K562 (cell line): ENCODE measurements at regions not wholly inside any gene's neighbourhood (a gene's known extent, or its start where the extent isn't known, plus 50 kb on each side); places are given as distances from the start of the nearest gene placed in this dataset.

Source experiments
- BCLAF1 ChIP-seq, 2 experiments: fragments of 450-650 bp in 1 of 2; IDR thresholded peaks; 2 replicates each; pipeline ENCODE4 v1.6.1; 2011 to 2017; ENCODE audit warnings: low read depth in 2 of 2, antibody characterized with exemption in 1 of 2, borderline replicate concordance in 1 of 2, low read length in 1 of 2, mild to moderate bottlenecking in 1 of 2, mixed read lengths in 1 of 2; ENCODE audit not compliant: control insufficient read depth in 1 of 2
- CEBPZ ChIP-seq: fragments of 150-350 bp; IDR thresholded peaks from 2 replicates; pipeline ENCODE4 v1.6.1; 2014; ENCODE audit warnings: low read depth, mild to moderate bottlenecking, low read length, borderline replicate concordance
- CSDE1 ChIP-seq, 2 experiments: fragments of 450-650 bp; IDR thresholded peaks; 2 replicates each; pipeline ENCODE4 v1.6.1; 2016; ENCODE audit warnings: mild to moderate bottlenecking in 1 of 2
- EP400 ChIP-seq: fragments of 450-650 bp; IDR thresholded peaks from 2 replicates; pipeline ENCODE4 v1.6.1; 2017; ENCODE audit warnings: antibody characterized with exemption, mild to moderate bottlenecking, moderate library complexity
- GABPB2 ChIP-seq: fragments of 250-450 bp; sonication (Bioruptor Pico); conservative IDR thresholded peaks from 2 replicates; pipeline ENCODE4 v1.5.1; 2021; ENCODE audit warnings: mild to moderate bottlenecking
- HDGF ChIP-seq: fragments of 450-650 bp; IDR thresholded peaks from 2 replicates; pipeline ENCODE4 v1.6.1; 2016
- HOXB6 ChIP-seq: fragments of 250-450 bp; sonication (Bioruptor Pico); IDR thresholded peaks from 2 replicates; pipeline ENCODE4 v1.5.1; 2022; ENCODE audit warnings: mild to moderate bottlenecking, borderline replicate concordance
- KAT8 ChIP-seq: fragments of 450-650 bp; IDR thresholded peaks from 2 replicates; pipeline ENCODE4 v1.6.1; 2016; ENCODE audit warnings: low read depth, mild to moderate bottlenecking
- MAZ ChIP-seq, 2 experiments: fragments of 450-650 bp in 1 of 2; sonication (generic) in 1 of 2; formaldehyde crosslinking; IDR thresholded peaks in 1 of 2; conservative IDR thresholded peaks in 1 of 2; 2 replicates each; pipeline versions ENCODE4 v1.4.0 to v1.5.0; 2020; ENCODE audit warnings: mild to moderate bottlenecking in 1 of 2, missing genetic modification reagents in 1 of 2
- MLLT1 ChIP-seq, 2 experiments: fragments of 450-650 bp; IDR thresholded peaks; 2 replicates each; pipeline ENCODE4 v1.6.1; 2016
- MTA1 ChIP-seq: fragments of 450-650 bp; IDR thresholded peaks from 2 replicates; pipeline ENCODE4 v1.6.1; 2017; ENCODE audit warnings: borderline replicate concordance
- RBM22 ChIP-seq: fragments of 200-400 bp; formaldehyde crosslinking; IDR thresholded peaks from 2 replicates; pipeline ENCODE4 v1.6.1; 2018; ENCODE audit warnings: low read length, low read depth; ENCODE audit not compliant: poor library complexity, severe bottlenecking
- SREBF1 ChIP-seq: fragments of 150-350 bp; IDR thresholded peaks from 2 replicates; pipeline ENCODE4 v1.6.1; 2014; ENCODE audit warnings: antibody characterized with exemption, low read depth, low read length, borderline replicate concordance
- TFAM ChIP-seq: fragments of 250-450 bp; sonication (Bioruptor Pico); conservative IDR thresholded peaks from 2 replicates; pipeline ENCODE4 v1.5.0; 2021; ENCODE audit warnings: mild to moderate bottlenecking, moderate library complexity
- ZNF121 ChIP-seq: sonication (generic); formaldehyde crosslinking; conservative IDR thresholded peaks from 2 replicates; pipeline ENCODE4 v1.8.0; 2022; ENCODE audit warnings: missing genetic modification reagents
- ZNF395 ChIP-seq: fragments of 200-800 bp; sonication (Bioruptor generic); IDR thresholded peaks from 2 replicates; pipeline ENCODE4 v1.6.1; 2017; ENCODE audit warnings: missing genetic modification characterization, missing compliant biosample characterization
- ZNF77 ChIP-seq: fragments of 250-450 bp; sonication (Bioruptor Pico); IDR thresholded peaks from 2 replicates; pipeline ENCODE4 v1.5.0; 2020

- TF ChIP-seq BCLAF1 (IDR thresholded peaks at IDR 0.05; ENCODE audit: borderline replicate concordance in 1 of 2, control insufficient read depth in 1 of 2, low read depth in 2 of 2, low read length in 1 of 2) (peak in 1 of 2 experiments; percentile 20; a peak in 1 of 4 replicates), MAZ (CRISPR knock-in tag; conservative IDR thresholded peaks at IDR 0.05 in 1 of 2, IDR thresholded peaks at IDR 0.05 in 1 of 2) (0 out of 4 replicates have a peak, but pooled peaks of 1 of the 2 experiments have one; percentile 8), ZNF77 (no peak), GABPB2 (no peak), CSDE1 (IDR thresholded peaks at IDR 0.05) (0 out of 4 replicates have a peak, but pooled peaks of 1 of the 2 experiments have one; percentile 12), MTA1 (no peak), ZNF395 (CRISPR knock-in tag) (peak; percentile 40; the same call in 1 of the 2 replicates), HOXB6 (CRISPR knock-in tag) (no peak), TFAM (no peak), ZNF121 (CRISPR knock-in tag) (peak; percentile 86; the same call in 1 of the 2 replicates), EP400 (peak; percentile 22; the same call in 1 of the 2 replicates), MLLT1 (IDR thresholded peaks at IDR 0.05) (peak in 1 of 2 experiments; percentile 16; a peak in 2 of 4 replicates), RBM22 (peak; percentile 88), CEBPZ (no peak), SREBF1 (0 out of 2 replicates have a peak, but pooled peaks have one; percentile 42), HDGF (0 out of 2 replicates have a peak, but pooled peaks have one; percentile 28), KAT8 (no peak)
Measured at GRCh38 chr6:26195924-26196845, 109.0 kb downstream of the HFE start (continued).
